Prostate gland (tissue), 2 donors: ENCODE measurements at regions not wholly inside any gene's neighbourhood (a gene's known extent, or its start where the extent isn't known, plus 50 kb on each side); places are given as distances from the start of the nearest gene placed in this dataset.

ENCODE experiments used
- CTCF ChIP-seq, 4 experiments: fragments of 200-600 bp in 2 of 4; fragments of 450-650 bp in 2 of 4; sonication (generic) in 2 of 4; IDR thresholded peaks; 1 replicate in 3 of 4; 2 replicates in 1 of 4; pipeline ENCODE4 v1.5.1; 2016 to 2019; ENCODE audit warnings: antibody characterized with exemption in 4 of 4, mild to moderate bottlenecking in 2 of 4, moderate library complexity in 2 of 4
- POLR2AphosphoS5 ChIP-seq: sonication (generic); formaldehyde crosslinking; IDR thresholded peaks from one replicate; pipeline ENCODE4 v1.6.1; 2017; ENCODE audit warnings: antibody characterized with exemption

DNA sequence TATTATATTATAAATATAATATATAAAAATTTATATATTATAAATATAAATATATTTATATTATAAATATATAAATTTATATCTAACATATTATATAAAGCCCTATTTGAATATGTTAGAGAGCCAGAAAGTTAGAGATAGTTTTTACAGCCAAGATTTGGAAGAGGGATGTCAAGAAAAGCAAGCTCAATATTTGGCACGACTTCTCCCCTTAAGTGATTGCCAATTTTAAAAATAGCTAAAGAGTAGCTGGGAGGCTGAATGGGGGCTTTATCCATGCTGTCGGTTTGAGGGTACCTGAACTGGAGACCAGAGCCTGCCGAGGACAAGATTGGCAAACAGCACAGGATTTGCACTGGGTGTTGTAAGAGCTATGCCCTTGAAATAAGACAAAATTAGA, 180.9 kb upstream of the GYPC start:
- TF ChIP-seq POLR2AphosphoS5 (no peak), CTCF (IDR thresholded peaks at IDR 0.05) (no peak)
